SK-N-SH (cell line): ENCODE measurements at regions not wholly inside any gene's neighbourhood (a gene's known extent, or its start where the extent isn't known, plus 50 kb on each side); places are given as distances from the start of the nearest gene placed in this dataset.
"Not testable (repeated sequence)": the region's sequence is repeated elsewhere in the genome, so short reads cannot be mapped to it uniquely, and the experiment has no call there.

ENCODE experiments used
- CTCF ChIA-PET: fragments of 300-600, 350-600 bp; formaldehyde crosslinking; extraction: SDS; loops from one replicate; lab custom pipeline; 2021; lab: Yijun Ruan, JAX
- POLR2A ChIA-PET: fragments of 350-600 bp; sonication (Branson Sonifier 250); formaldehyde crosslinking; extraction: SDS; loops from one replicate; lab custom pipeline; 2020; ENCODE audit warnings: antibody characterized with exemption, inconsistent platforms; lab: Yijun Ruan, JAX
- DNase-seq: peaks from one replicate; pipeline ENCODE4 v3.0.0; 2012
- H2AFZ ChIP-seq: fragments of 200-600 bp; sonication (generic); 2 replicates; pipeline ENCODE4 v1.8.1; 2016; ENCODE audit warnings: antibody characterized with exemption, mild to moderate bottlenecking, low read depth
- H3F3A ChIP-seq: fragments of 200-600 bp; sonication (generic); replicated peaks from 2 replicates; pipeline ENCODE3; 2016; ENCODE audit warnings: antibody characterized with exemption, mild to moderate bottlenecking; ENCODE audit not compliant: insufficient read depth
- H3K27ac ChIP-seq, 2 experiments: fragments of 200-500 bp in 1 of 2; fragments of 200-600 bp in 1 of 2; sonication (Bioruptor generic) in 1 of 2; sonication (generic), shearing (Covaris generic) in 1 of 2; 2 replicates each; pipeline versions ENCODE4 v1.5.1 to v1.6.1; 2014 to 2016; ENCODE audit warnings: low read depth in 2 of 2, inconsistent platforms in 1 of 2, low read length in 1 of 2, mild to moderate bottlenecking in 1 of 2, mixed read lengths in 1 of 2
- H3K27me3 ChIP-seq: fragments of 200-600 bp; sonication (generic), shearing (Covaris generic); 2 replicates; pipeline ENCODE4 v1.6.1; 2016; ENCODE audit warnings: mixed run types; ENCODE audit not compliant: insufficient read depth
- H3K36me3 ChIP-seq, 2 experiments: fragments of 200-500 bp in 1 of 2; fragments of 200-600 bp in 1 of 2; sonication (Bioruptor generic) in 1 of 2; sonication (generic) in 1 of 2; replicated peaks in 1 of 2; 2 replicates each; pipeline versions ENCODE3 to v1.5.1; 2014 to 2016; ENCODE audit warnings: low read length in 1 of 2, mild to moderate bottlenecking in 1 of 2; ENCODE audit not compliant: insufficient read depth in 2 of 2, control insufficient read depth in 1 of 2
- H3K4me1 ChIP-seq, 2 experiments: fragments of 200-500 bp in 1 of 2; fragments of 200-600 bp in 1 of 2; sonication (Bioruptor generic) in 1 of 2; sonication (generic), shearing (Covaris generic) in 1 of 2; 2 replicates each; pipeline versions ENCODE4 v1.5.1 to v1.6.1; 2014 to 2016; ENCODE audit warnings: low read depth in 1 of 2, low read length in 1 of 2, mixed run types in 1 of 2; ENCODE audit not compliant: insufficient read depth in 2 of 2, control insufficient read depth in 1 of 2
- H3K4me2 ChIP-seq: fragments of 200-600 bp; sonication (generic), shearing (Covaris generic); 2 replicates; pipeline ENCODE4 v1.6.1; 2017; ENCODE audit warnings: mixed run types
- H3K4me3 ChIP-seq, 2 experiments: fragments of 200-500 bp in 1 of 2; fragments of 200-600 bp in 1 of 2; sonication (Bioruptor generic) in 1 of 2; sonication (generic), shearing (Covaris generic) in 1 of 2; 2 replicates each; pipeline versions ENCODE4 v1.5.1 to v1.8.1; 2014 to 2016; ENCODE audit warnings: low read depth in 2 of 2, inconsistent platforms in 1 of 2, low read length in 1 of 2, mild to moderate bottlenecking in 1 of 2, mixed read lengths in 1 of 2, moderate library complexity in 1 of 2
- H3K79me2 ChIP-seq: fragments of 200-600 bp; sonication (generic); 2 replicates; pipeline ENCODE4 v1.8.1; 2017; ENCODE audit warnings: mild to moderate bottlenecking; ENCODE audit not compliant: insufficient read depth
- H3K9ac ChIP-seq: fragments of 200-600 bp; sonication (generic); 2 replicates; pipeline ENCODE4 v1.6.1; 2017; ENCODE audit warnings: mixed run types
- H3K9me2 ChIP-seq: fragments of 200-600 bp; sonication (generic); 2 replicates; pipeline ENCODE4 v1.6.1; 2017; ENCODE audit warnings: mixed run types
- H3K9me3 ChIP-seq: fragments of 200-600 bp; sonication (generic); 2 replicates; pipeline ENCODE4 v1.6.1; 2017; ENCODE audit warnings: mixed run types, mild to moderate bottlenecking, moderate library complexity
- H4K20me1 ChIP-seq: fragments of 200-600 bp; sonication (generic); 2 replicates; pipeline ENCODE4 v1.6.1; 2017; ENCODE audit warnings: mild to moderate bottlenecking, mixed run types; ENCODE audit not compliant: insufficient read depth
- CTCF ChIP-seq: fragments of 200-600 bp; sonication (generic); IDR thresholded peaks from 2 replicates; pipeline ENCODE4 v1.6.1; 2017; ENCODE audit warnings: antibody characterized with exemption, mild to moderate bottlenecking, moderate library complexity
- EZH2phosphoT487 ChIP-seq: fragments of 200-600 bp; sonication (generic); IDR thresholded peaks from 2 replicates; pipeline ENCODE4 v1.6.1; 2017; ENCODE audit warnings: low read depth, mixed run types, mild to moderate bottlenecking, antibody characterized with exemption, moderate library complexity, borderline replicate concordance
- FOSL2 ChIP-seq: IDR thresholded peaks from 2 replicates; pipeline ENCODE4 v1.4.0; 2012; ENCODE audit warnings: low read depth, mild to moderate bottlenecking, moderate library complexity, borderline replicate concordance
- FOXM1 ChIP-seq: IDR thresholded peaks from 2 replicates; pipeline ENCODE4 v1.4.0; 2012; ENCODE audit warnings: low read depth, mild to moderate bottlenecking
- GATA2 ChIP-seq: sonication (generic); formaldehyde crosslinking; IDR thresholded peaks from 2 replicates; pipeline ENCODE4 v1.5.0; 2020; ENCODE audit warnings: mild to moderate bottlenecking, missing genetic modification reagents
- NFIC ChIP-seq: IDR thresholded peaks from 2 replicates; pipeline ENCODE4 v1.4.0; 2012; ENCODE audit warnings: borderline replicate concordance
- PBX3 ChIP-seq: IDR thresholded peaks from 2 replicates; pipeline ENCODE4; 2012
- SMC3 ChIP-seq: IDR thresholded peaks from 2 replicates; pipeline ENCODE4 v1.6.1; 2012; ENCODE audit warnings: low read depth, low read length, improper control_type of control experiment
- WGBS: methylation state at CpG from one replicate; pipeline ENCODE4 v1.1.6; 2017; ENCODE audit warnings: low lambda C conversion rate; 5-methylcytosine and 5-hydroxymethylcytosine counted together
- TF ChIP-seq, protein P1 (sequence below): IDR thresholded peaks from 2 replicates; pipeline ENCODE4 v1.6.1; 2012; ENCODE audit warnings: mild to moderate bottlenecking, low read depth, low read length, moderate library complexity

GRCh38 chr14:49961270-49962222 is 68.7 kb downstream of the ARF6 start:
- no peaks in the 10 kb centered on the region for H3K27me3 ChIP-seq
- WGBS = 92% methylated on average over 13 of the region's 13 CpGs
- H3K9ac ChIP-seq = no peak overlapping the region
- H3K36me3 ChIP-seq = no peaks in the 10 kb centered on the region
- H3K9me2 ChIP-seq = no peaks in the 10 kb centered on the region
- DNase-seq = no peak
- TF ChIP-seq GATA2 (no peak), SMC3 (no peak), PBX3 (no peak), FOXM1 (no peak), NFIC (no peak)
- TF ChIP-seq, protein P1, sequence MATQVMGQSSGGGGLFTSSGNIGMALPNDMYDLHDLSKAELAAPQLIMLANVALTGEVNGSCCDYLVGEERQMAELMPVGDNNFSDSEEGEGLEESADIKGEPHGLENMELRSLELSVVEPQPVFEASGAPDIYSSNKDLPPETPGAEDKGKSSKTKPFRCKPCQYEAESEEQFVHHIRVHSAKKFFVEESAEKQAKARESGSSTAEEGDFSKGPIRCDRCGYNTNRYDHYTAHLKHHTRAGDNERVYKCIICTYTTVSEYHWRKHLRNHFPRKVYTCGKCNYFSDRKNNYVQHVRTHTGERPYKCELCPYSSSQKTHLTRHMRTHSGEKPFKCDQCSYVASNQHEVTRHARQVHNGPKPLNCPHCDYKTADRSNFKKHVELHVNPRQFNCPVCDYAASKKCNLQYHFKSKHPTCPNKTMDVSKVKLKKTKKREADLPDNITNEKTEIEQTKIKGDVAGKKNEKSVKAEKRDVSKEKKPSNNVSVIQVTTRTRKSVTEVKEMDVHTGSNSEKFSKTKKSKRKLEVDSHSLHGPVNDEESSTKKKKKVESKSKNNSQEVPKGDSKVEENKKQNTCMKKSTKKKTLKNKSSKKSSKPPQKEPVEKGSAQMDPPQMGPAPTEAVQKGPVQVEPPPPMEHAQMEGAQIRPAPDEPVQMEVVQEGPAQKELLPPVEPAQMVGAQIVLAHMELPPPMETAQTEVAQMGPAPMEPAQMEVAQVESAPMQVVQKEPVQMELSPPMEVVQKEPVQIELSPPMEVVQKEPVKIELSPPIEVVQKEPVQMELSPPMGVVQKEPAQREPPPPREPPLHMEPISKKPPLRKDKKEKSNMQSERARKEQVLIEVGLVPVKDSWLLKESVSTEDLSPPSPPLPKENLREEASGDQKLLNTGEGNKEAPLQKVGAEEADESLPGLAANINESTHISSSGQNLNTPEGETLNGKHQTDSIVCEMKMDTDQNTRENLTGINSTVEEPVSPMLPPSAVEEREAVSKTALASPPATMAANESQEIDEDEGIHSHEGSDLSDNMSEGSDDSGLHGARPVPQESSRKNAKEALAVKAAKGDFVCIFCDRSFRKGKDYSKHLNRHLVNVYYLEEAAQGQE = no peak
- no peaks in the 10 kb centered on the region for H3K9me3 ChIP-seq
- H3K27ac ChIP-seq = no peak overlapping the region
- H2AFZ ChIP-seq = no peak overlapping the region
- H3F3A ChIP-seq = no peaks in the 10 kb centered on the region
- peaks cover 0 to 3% of the 10 kb centered on the region in 2 experiments; a peak in 1 of 4 replicates for H3K4me1 ChIP-seq
- H4K20me1 ChIP-seq = no peaks in the 10 kb centered on the region
- ChIA-PET POLR2A (no interaction called here), CTCF (interaction anchor here (1.0 kb wide), 1 partner anchor 15 kb away, joined by 3 read pairs; no protein-coding TSS in a partner anchor)
- H3K4me2 ChIP-seq = no peak overlapping the region
- no peak overlapping the region for H3K4me3 ChIP-seq
- no peaks in the 10 kb centered on the region for H3K79me2 ChIP-seq

GRCh38 chr14:49962621-49963020 is 69.7 kb downstream of the ARF6 start:
- H3K27me3 ChIP-seq = no peaks in the 10 kb centered on the region
- H3K4me2 ChIP-seq = no peak overlapping the region
- 85% methylated on average over 6 of the region's 6 CpGs for WGBS
- H3K36me3 ChIP-seq = no peaks in the 10 kb centered on the region
- H3K9ac ChIP-seq = no peak overlapping the region
- H3K4me1 ChIP-seq = peaks cover 0 to 3% of the 10 kb centered on the region in 2 experiments; a peak in 1 of 4 replicates
- no peak for TF ChIP-seq EZH2phosphoT487
- TF ChIP-seq CTCF = no peak
- TF ChIP-seq SMC3 = no peak
- no peak for TF ChIP-seq FOSL2
- TF ChIP-seq, all 33 proteins: peak for 0
- Histone ChIP-seq H3K9me3 (no peaks in the 10 kb centered on the region), H3K79me2 (no peaks in the 10 kb centered on the region), H3K9me2 (no peaks in the 10 kb centered on the region), H2AFZ (no peak overlapping the region), H3F3A (no peaks in the 10 kb centered on the region), H3K4me3 (no peak overlapping the region), H4K20me1 (no peaks in the 10 kb centered on the region), H3K27ac (no peak overlapping the region)
- ChIA-PET CTCF (interaction anchor here (1.0 kb wide), 2 partner anchors 10 to 14 kb away, joined by 3 read pairs; no protein-coding TSS in a partner anchor), POLR2A (no interaction called here)
- no peak for DNase-seq

GRCh38 chr14:49965068-49965651 is 72.3 kb downstream of the ARF6 start:
- H3F3A ChIP-seq, H3K27ac ChIP-seq, H3K9ac ChIP-seq, H3K4me2 ChIP-seq, DNase-seq, H3K79me2 ChIP-seq, H3K36me3 ChIP-seq, POLR2A ChIA-PET, H3K27me3 ChIP-seq, CTCF ChIA-PET, H4K20me1 ChIP-seq, H3K4me1 ChIP-seq, H3K9me2 ChIP-seq, H3K9me3 ChIP-seq, H2AFZ ChIP-seq, H3K4me3 ChIP-seq: not testable (repeated sequence)
- WGBS = 96% methylated on average over 8 of the region's 8 CpGs
